C4-2B (cell line): ENCODE measurements at regions not wholly inside any gene's neighbourhood (a gene's known extent, or its start where the extent isn't known, plus 50 kb on each side); places are given as distances from the start of the nearest gene placed in this dataset.
"Not testable (repeated sequence)": the region's sequence is repeated elsewhere in the genome, so short reads cannot be mapped to it uniquely, and the experiment has no call there.

Experiments used
- H3K27ac ChIP-seq: fragments of 450-650 bp; 2 replicates; pipeline ENCODE4 v1.5.1; 2017
- CTCF ChIP-seq: fragments of 450-650 bp; conservative IDR thresholded peaks from 2 replicates; pipeline ENCODE4 v1.5.1; 2017; ENCODE audit warnings: mild to moderate bottlenecking
- ZFX ChIP-seq: fragments of 450-650 bp; IDR thresholded peaks from 2 replicates; pipeline ENCODE4 v1.6.1; 2017

GRCh38 chr3:153545471-153545870 lies 383.4 kb downstream of the RAP2B start:
- no peak for TF ChIP-seq CTCF
- TF ChIP-seq ZFX = no peak

GRCh38 chr3:153547970-153548369 lies 385.9 kb downstream of the RAP2B start:
- no peak for TF ChIP-seq ZFX
- TF ChIP-seq CTCF = no peak
- no peak overlapping the region for H3K27ac ChIP-seq

More at GRCh38 chr3:153545471-153545870, 383.4 kb downstream of the RAP2B start:
- H3K27ac ChIP-seq = no peak overlapping the region

- H3K27ac ChIP-seq = not testable (repeated sequence)
These were observed 387.7 kb downstream of the RAP2B start for GRCh38 chr3:153549686-153550085.

- TF ChIP-seq CTCF = no peak
- no peak for TF ChIP-seq ZFX
These were observed 389.7 kb downstream of the RAP2B start for GRCh38 chr3:153551536-153552285.

GRCh38 chr3:153552887-153553604 lies 391.0 kb downstream of the RAP2B start:
- no peak overlapping the region for H3K27ac ChIP-seq
- TF ChIP-seq ZFX = no peak
- no peak for TF ChIP-seq CTCF

More at GRCh38 chr3:153551536-153552285, 389.7 kb downstream of the RAP2B start:
- no peak overlapping the region for H3K27ac ChIP-seq

GRCh38 chr3:153553605-153553945 lies 391.5 kb downstream of the RAP2B start:
- no peak for TF ChIP-seq ZFX

GRCh38 chr3:153555919-153556318 lies 393.9 kb downstream of the RAP2B start:
- no peak overlapping the region for H3K27ac ChIP-seq
- TF ChIP-seq CTCF = no peak
- no peak for TF ChIP-seq ZFX

More at GRCh38 chr3:153553605-153553945, 391.5 kb downstream of the RAP2B start:
- H3K27ac ChIP-seq = no peak overlapping the region

- not testable (repeated sequence) for H3K27ac ChIP-seq
These were observed 397.3 kb downstream of the RAP2B start for GRCh38 chr3:153559366-153559765.

- TF ChIP-seq CTCF (no peak), ZFX (no peak)
- H3K27ac ChIP-seq = no peak overlapping the region
These were observed 405.0 kb downstream of the RAP2B start for GRCh38 chr3:153567011-153567410.
